Keratinocyte (primary cell): ENCODE measurements at regions not wholly inside any gene's neighbourhood (a gene's known extent, or its start where the extent isn't known, plus 50 kb on each side); places are given as distances from the start of the nearest gene placed in this dataset.

Source experiments
- DNase-seq: peaks from one replicate; pipeline ENCODE4 v3.0.0-alpha.2; 2011; ENCODE audit warnings: low read depth, missing footprints, low spot score
- FAIRE-seq: peaks from 2 replicates; lab custom pipeline; 2011; peaks lifted over from hg19 to GRCh38; lab: Jason Lieb, UNC
- H2AFZ ChIP-seq: 2 replicates; pipeline ENCODE4 v1.6.0; 2012; ENCODE audit warnings: low read length, control low read depth, inconsistent platforms; ENCODE audit not compliant: control insufficient read depth
- H3K27ac ChIP-seq: 2 replicates; pipeline ENCODE4 v1.5.1; 2011; ENCODE audit warnings: low read length; ENCODE audit not compliant: control insufficient read depth, insufficient read depth
- H3K27me3 ChIP-seq: 3 replicates; pipeline ENCODE4 v1.6.0; 2011; ENCODE audit warnings: low read length; ENCODE audit not compliant: control insufficient read depth, insufficient read depth; ENCODE audit errors: extremely low read depth
- H3K36me3 ChIP-seq, 2 experiments: 2 replicates in 1 of 2; 3 replicates in 1 of 2; pipeline ENCODE4 v1.5.1; 2011; ENCODE audit warnings: low read length in 2 of 2, mild to moderate bottlenecking in 1 of 2; ENCODE audit not compliant: control insufficient read depth in 2 of 2, insufficient read depth in 2 of 2; ENCODE audit errors: extremely low read depth in 1 of 2
- H3K4me1 ChIP-seq: 3 replicates; pipeline ENCODE4 v1.5.1; 2011; ENCODE audit warnings: low read length; ENCODE audit not compliant: control insufficient read depth, insufficient read depth; ENCODE audit errors: extremely low read depth
- H3K4me2 ChIP-seq: 3 replicates; pipeline ENCODE4 v1.6.0; 2011; ENCODE audit warnings: low read depth, low read length; ENCODE audit not compliant: control insufficient read depth, insufficient read depth; ENCODE audit errors: extremely low read depth
- H3K4me3 ChIP-seq, 3 experiments: fragments of 200-600 bp in 1 of 3; sonication (generic) in 1 of 3; 2 replicates in 2 of 3; 3 replicates in 1 of 3; pipeline ENCODE4 v1.5.1; 2011 to 2016; ENCODE audit warnings: low read length in 3 of 3, mild to moderate bottlenecking in 3 of 3, control low read depth in 2 of 3, inconsistent platforms in 1 of 3, low read depth in 1 of 3, mixed read lengths in 1 of 3, mixed run types in 1 of 3, moderate library complexity in 1 of 3; ENCODE audit not compliant: control insufficient read depth in 2 of 3, insufficient read depth in 2 of 3; ENCODE audit errors: extremely low read depth in 1 of 3
- H3K79me2 ChIP-seq: 2 replicates; pipeline ENCODE4 v1.6.0; 2012; ENCODE audit warnings: low read length; ENCODE audit not compliant: control insufficient read depth, insufficient read depth
- H3K9ac ChIP-seq: 3 replicates; pipeline ENCODE4 v1.6.0; 2011; ENCODE audit warnings: low read length; ENCODE audit not compliant: control insufficient read depth, insufficient read depth; ENCODE audit errors: extremely low read depth
- H3K9me1 ChIP-seq: 3 replicates; pipeline ENCODE4 v1.6.0; 2011; ENCODE audit warnings: low read length; ENCODE audit not compliant: control insufficient read depth, insufficient read depth; ENCODE audit errors: extremely low read depth
- H3K9me3 ChIP-seq: 2 replicates; pipeline ENCODE4 v1.5.1; 2012; ENCODE audit warnings: low read depth, low read length; ENCODE audit not compliant: control insufficient read depth
- H4K20me1 ChIP-seq: 3 replicates; pipeline ENCODE4 v1.6.0; 2011; ENCODE audit warnings: low read length; ENCODE audit not compliant: control insufficient read depth, insufficient read depth; ENCODE audit errors: extremely low read depth
- EZH2 ChIP-seq: IDR thresholded peaks from one replicate; pipeline ENCODE4 v1.6.1; 2012; ENCODE audit warnings: inconsistent platforms, mild to moderate bottlenecking, low read length, moderate library complexity
- dilution Hi-C: fragments of 300-500 bp; cut with MboI; formaldehyde crosslinking; loops from one replicate; pipeline ENCODE4 v1.7.0; 2020; ENCODE audit warnings: low sequenced_read_pairs; ENCODE audit not compliant: extremely low pct_ligation_motif_present
- TF ChIP-seq, protein P1 (sequence below), 3 experiments: IDR thresholded peaks in 1 of 3; conservative IDR thresholded peaks in 1 of 3; optimal IDR thresholded peaks in 1 of 3; 2 replicates in 2 of 3; 3 replicates in 1 of 3; pipeline versions ENCODE3 to v1.5.1; 2011; ENCODE audit warnings: low read length in 3 of 3, mild to moderate bottlenecking in 3 of 3, moderate library complexity in 2 of 3, control low read depth in 1 of 3, inconsistent platforms in 1 of 3; ENCODE audit not compliant: insufficient read depth in 2 of 3; ENCODE audit errors: extremely low read depth in 1 of 3

DNA sequence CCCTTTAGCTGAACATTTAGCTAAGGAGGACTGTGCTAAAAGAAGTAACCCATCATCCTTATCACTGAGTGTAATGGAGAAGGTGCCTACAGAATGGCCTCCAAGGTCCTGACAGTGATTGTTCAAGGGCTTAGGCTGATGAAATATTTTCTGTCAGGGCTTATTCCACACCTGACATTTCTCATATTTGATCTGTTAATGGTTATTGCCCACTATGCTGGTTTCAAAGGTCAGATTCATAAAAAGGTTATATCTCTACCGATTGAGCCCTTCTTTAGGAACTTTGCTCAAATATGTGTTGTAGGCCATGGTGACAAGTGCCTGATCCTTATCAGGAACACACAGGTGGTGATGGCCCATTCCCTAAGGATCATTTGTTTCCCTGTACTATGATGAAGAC is 766.4 kb upstream of the ADGRL2 start:
- Histone ChIP-seq H4K20me1 (no peaks in the 10 kb centered on the region), H3K79me2 (no peaks in the 10 kb centered on the region), H3K4me3 (no peak overlapping the region), H3K4me2 (no peak overlapping the region), H3K27me3 (no peaks in the 10 kb centered on the region), H3K9me1 (no peaks in the 10 kb centered on the region), H3K27ac (no peak overlapping the region), H3K36me3 (no peaks in the 10 kb centered on the region), H3K4me1 (no peaks in the 10 kb centered on the region), H3K9me3 (no peaks in the 10 kb centered on the region), H2AFZ (no peak overlapping the region), H3K9ac (no peak overlapping the region)
- DNase-seq (no peak), FAIRE-seq (no peak)
- dilution Hi-C loops = no loop called here
- TF ChIP-seq EZH2 = no peak
- TF ChIP-seq, protein P1, sequence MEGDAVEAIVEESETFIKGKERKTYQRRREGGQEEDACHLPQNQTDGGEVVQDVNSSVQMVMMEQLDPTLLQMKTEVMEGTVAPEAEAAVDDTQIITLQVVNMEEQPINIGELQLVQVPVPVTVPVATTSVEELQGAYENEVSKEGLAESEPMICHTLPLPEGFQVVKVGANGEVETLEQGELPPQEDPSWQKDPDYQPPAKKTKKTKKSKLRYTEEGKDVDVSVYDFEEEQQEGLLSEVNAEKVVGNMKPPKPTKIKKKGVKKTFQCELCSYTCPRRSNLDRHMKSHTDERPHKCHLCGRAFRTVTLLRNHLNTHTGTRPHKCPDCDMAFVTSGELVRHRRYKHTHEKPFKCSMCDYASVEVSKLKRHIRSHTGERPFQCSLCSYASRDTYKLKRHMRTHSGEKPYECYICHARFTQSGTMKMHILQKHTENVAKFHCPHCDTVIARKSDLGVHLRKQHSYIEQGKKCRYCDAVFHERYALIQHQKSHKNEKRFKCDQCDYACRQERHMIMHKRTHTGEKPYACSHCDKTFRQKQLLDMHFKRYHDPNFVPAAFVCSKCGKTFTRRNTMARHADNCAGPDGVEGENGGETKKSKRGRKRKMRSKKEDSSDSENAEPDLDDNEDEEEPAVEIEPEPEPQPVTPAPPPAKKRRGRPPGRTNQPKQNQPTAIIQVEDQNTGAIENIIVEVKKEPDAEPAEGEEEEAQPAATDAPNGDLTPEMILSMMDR (optimal IDR thresholded peaks at IDR 0.05 in 1 of 3, IDR thresholded peaks at IDR 0.05 in 1 of 3, conservative IDR thresholded peaks at IDR 0.05 in 1 of 3; ENCODE audit: extremely low read depth in 1 of 3, insufficient read depth in 2 of 3, low read length in 3 of 3) = no peak

DNA sequence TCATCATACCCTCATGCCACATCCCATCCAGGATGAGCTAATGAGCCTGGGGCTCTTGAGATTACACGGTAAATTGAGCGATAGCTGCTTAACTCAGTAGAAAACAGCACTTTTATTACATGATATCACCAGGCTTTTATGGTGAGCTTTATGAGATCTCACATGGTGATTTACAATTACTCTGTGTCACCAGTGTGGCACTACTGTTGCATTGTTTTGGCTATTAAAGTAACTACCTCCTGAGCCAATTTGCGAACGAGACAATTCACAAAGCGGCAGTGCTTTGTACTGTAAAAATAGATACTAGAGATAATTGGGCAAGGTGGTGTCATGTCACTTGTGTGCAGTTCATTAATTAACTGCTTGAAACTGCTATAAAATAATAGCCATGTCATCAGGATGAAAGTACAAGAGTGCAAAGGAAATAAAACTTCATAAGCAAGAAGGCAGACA is 767.7 kb upstream of the ADGRL2 start:
- Histone ChIP-seq H3K36me3 (no peaks in the 10 kb centered on the region), H3K27ac (no peak overlapping the region), H3K9ac (no peak overlapping the region), H3K4me1 (no peaks in the 10 kb centered on the region), H3K4me3 (no peak overlapping the region), H3K27me3 (no peaks in the 10 kb centered on the region), H3K79me2 (no peaks in the 10 kb centered on the region), H3K4me2 (no peak overlapping the region), H2AFZ (no peak overlapping the region), H4K20me1 (no peaks in the 10 kb centered on the region), H3K9me3 (no peaks in the 10 kb centered on the region), H3K9me1 (no peaks in the 10 kb centered on the region)
- dilution Hi-C loops = no loop called here
- DNase-seq (no peak), FAIRE-seq (no peak)
- no peak for TF ChIP-seq EZH2
- TF ChIP-seq, protein P1 (optimal IDR thresholded peaks at IDR 0.05 in 1 of 3, IDR thresholded peaks at IDR 0.05 in 1 of 3, conservative IDR thresholded peaks at IDR 0.05 in 1 of 3; ENCODE audit: extremely low read depth in 1 of 3, insufficient read depth in 2 of 3, low read length in 3 of 3) = no peak
